Naive B cell (primary cell): ENCODE measurements at regions not wholly inside any gene's neighbourhood (a gene's known extent, or its start where the extent isn't known, plus 50 kb on each side); places are given as distances from the start of the nearest gene placed in this dataset.

Experiments used
- ATAC-seq, 2 donors: fragments of 150-1000 bp; cut with Tn5 transposase; 2 replicates each; pipeline ENCODE4 v1.10.0; 2021; ENCODE audit warnings: low read depth in 2 of 2, mild to moderate bottlenecking in 2 of 2, moderate library complexity in 2 of 2
- DNase-seq: peaks from one replicate; pipeline ENCODE4 v3.0.0; 2022
- H3K27ac Mint-ChIP-seq, 6 donors: one replicate each; pipeline ENCODE4 v1.8.0; 2020 to 2022; ENCODE audit warnings: mild to moderate bottlenecking in 6 of 6, mixed read lengths in 6 of 6, moderate library complexity in 5 of 6, inconsistent platforms in 2 of 6
- H3K27me3 Mint-ChIP-seq, 3 donors: one replicate each; pipeline ENCODE4 v1.8.0; 2021 to 2022; ENCODE audit warnings: mixed read lengths in 3 of 3, mild to moderate bottlenecking in 1 of 3
- H3K36me3 Mint-ChIP-seq, 2 donors: one replicate each; pipeline ENCODE4 v1.8.0; 2020 to 2022; ENCODE audit warnings: mixed read lengths in 2 of 2, inconsistent platforms in 1 of 2, mild to moderate bottlenecking in 1 of 2
- H3K4me1 Mint-ChIP-seq, 3 donors: one replicate each; pipeline ENCODE4 v1.8.0; 2020 to 2022; ENCODE audit warnings: mixed read lengths in 3 of 3, inconsistent platforms in 1 of 3, mild to moderate bottlenecking in 1 of 3, moderate library complexity in 1 of 3
- H3K4me3 Mint-ChIP-seq, 8 donors: one replicate each; pipeline ENCODE4 v1.8.0; 2020 to 2022; ENCODE audit warnings: mild to moderate bottlenecking in 8 of 8, mixed read lengths in 8 of 8, moderate library complexity in 8 of 8, inconsistent platforms in 2 of 8
- H3K9me3 Mint-ChIP-seq, 7 donors: one replicate each; pipeline ENCODE4 v1.8.0; 2020 to 2022; ENCODE audit warnings: mixed read lengths in 7 of 7, mild to moderate bottlenecking in 5 of 7, inconsistent platforms in 2 of 7, moderate library complexity in 1 of 7

- ATAC-seq (no peak), DNase-seq (no peak)
- Mint-ChIP-seq H3K4me1 (no peaks in the 10 kb centered on the region), H3K4me3 (no peak overlapping the region), H3K36me3 (no peaks in the 10 kb centered on the region), H3K27ac (no peak overlapping the region), H3K9me3 (peaks cover 0 to 4% (median 2%) of the 10 kb centered on the region in 7 donors), H3K27me3 (no peaks in the 10 kb centered on the region)
Measured at GRCh38 chr11:81397316-81397715, 1336.3 kb downstream of the FAM181B start.

GRCh38 chr11:81394311-81394710 is 1339.4 kb downstream of the FAM181B start:
- Mint-ChIP-seq H3K36me3 (no peaks in the 10 kb centered on the region), H3K27me3 (no peaks in the 10 kb centered on the region), H3K4me3 (no peak overlapping the region), H3K4me1 (no peaks in the 10 kb centered on the region), H3K9me3 (peaks cover 0 to 4% (median 3%) of the 10 kb centered on the region in 7 donors), H3K27ac (no peak overlapping the region)
- no peak for DNase-seq
- no peak for ATAC-seq

DNA sequence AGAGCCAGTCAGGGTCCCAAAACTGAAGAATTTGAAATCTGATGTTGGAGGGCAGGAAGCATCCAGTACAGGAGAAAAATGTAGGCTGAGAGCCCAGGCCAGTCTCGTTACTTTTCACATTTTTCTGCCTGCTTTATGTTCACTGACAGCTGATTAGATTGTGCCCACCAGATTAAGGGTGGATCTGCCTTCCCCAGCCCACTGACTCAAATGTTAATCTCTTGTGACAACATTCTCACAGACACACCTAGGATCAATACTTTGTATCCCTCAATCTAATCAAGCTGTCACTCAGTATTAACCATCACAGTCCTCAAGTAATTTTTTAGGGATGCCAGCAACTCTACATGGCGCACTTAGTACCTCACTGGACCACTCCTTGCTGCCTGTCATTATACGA is 1345.3 kb downstream of the FAM181B start:
- DNase-seq (no peak), ATAC-seq (no peak)
- Mint-ChIP-seq H3K9me3 (peaks cover 0 to 7% (median 0%) of the 10 kb centered on the region in 7 donors), H3K27ac (no peak overlapping the region), H3K27me3 (no peaks in the 10 kb centered on the region), H3K36me3 (no peaks in the 10 kb centered on the region), H3K4me1 (no peaks in the 10 kb centered on the region), H3K4me3 (no peak overlapping the region)

DNA sequence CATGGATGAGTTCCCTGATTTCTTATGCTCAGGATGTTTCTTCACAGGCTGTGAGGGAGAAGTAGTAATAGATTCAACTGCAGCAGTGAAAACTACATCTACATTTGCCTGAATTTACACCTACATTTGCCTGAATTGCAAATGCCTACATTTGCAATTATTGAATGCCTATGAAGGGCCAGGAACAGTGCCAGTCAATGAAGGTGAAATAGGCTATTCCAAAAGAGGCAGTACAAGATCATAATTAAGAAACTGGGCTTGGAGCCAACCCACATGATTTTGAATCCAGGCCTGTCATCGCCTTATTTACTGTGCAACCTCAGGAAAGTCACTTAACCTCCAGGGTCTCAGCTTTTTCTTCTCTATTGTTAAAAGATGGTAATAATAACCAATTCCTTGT is 1353.3 kb downstream of the FAM181B start:
- H3K4me1 Mint-ChIP-seq: no peaks in the 10 kb centered on the region
- H3K9me3 Mint-ChIP-seq: peaks cover 0 to 7% (median 1%) of the 10 kb centered on the region in 7 donors

GRCh38 chr11:81377418-81377817 is 1356.2 kb downstream of the FAM181B start:
- Mint-ChIP-seq H3K27ac (no peak overlapping the region), H3K36me3 (no peaks in the 10 kb centered on the region), H3K9me3 (peaks cover 2 to 16% (median 6%) of the 10 kb centered on the region in 7 donors), H3K4me1 (no peaks in the 10 kb centered on the region), H3K27me3 (no peaks in the 10 kb centered on the region), H3K4me3 (no peak overlapping the region)
- ATAC-seq (no peak), DNase-seq (no peak)

More for the DNA sequence above, 1353.3 kb downstream of the FAM181B start:
- no peak for ATAC-seq
- Mint-ChIP-seq H3K27me3 (no peaks in the 10 kb centered on the region), H3K4me3 (no peak overlapping the region), H3K27ac (no peak overlapping the region), H3K36me3 (no peaks in the 10 kb centered on the region)
- no peak for DNase-seq

GRCh38 chr11:81373986-81374385 is 1359.7 kb downstream of the FAM181B start:
- Mint-ChIP-seq H3K27me3 (no peaks in the 10 kb centered on the region), H3K9me3 (peaks cover 2 to 16% (median 6%) of the 10 kb centered on the region in 7 donors)
- DNase-seq: no peak

GRCh38 chr11:81368192-81368591 is 1365.5 kb downstream of the FAM181B start:
- Mint-ChIP-seq H3K36me3 (no peaks in the 10 kb centered on the region), H3K27me3 (no peaks in the 10 kb centered on the region), H3K9me3 (peaks cover 0 to 5% (median 0%) of the 10 kb centered on the region in 7 donors), H3K27ac (no peak overlapping the region), H3K4me3 (no peak overlapping the region), H3K4me1 (no peaks in the 10 kb centered on the region)
- no peak for DNase-seq
- ATAC-seq: no peak

More at GRCh38 chr11:81373986-81374385, 1359.7 kb downstream of the FAM181B start:
- no peak for ATAC-seq
- H3K4me1 Mint-ChIP-seq: no peaks in the 10 kb centered on the region
- no peak overlapping the region for H3K27ac Mint-ChIP-seq
- H3K36me3 Mint-ChIP-seq: no peaks in the 10 kb centered on the region
- no peak overlapping the region for H3K4me3 Mint-ChIP-seq

DNA sequence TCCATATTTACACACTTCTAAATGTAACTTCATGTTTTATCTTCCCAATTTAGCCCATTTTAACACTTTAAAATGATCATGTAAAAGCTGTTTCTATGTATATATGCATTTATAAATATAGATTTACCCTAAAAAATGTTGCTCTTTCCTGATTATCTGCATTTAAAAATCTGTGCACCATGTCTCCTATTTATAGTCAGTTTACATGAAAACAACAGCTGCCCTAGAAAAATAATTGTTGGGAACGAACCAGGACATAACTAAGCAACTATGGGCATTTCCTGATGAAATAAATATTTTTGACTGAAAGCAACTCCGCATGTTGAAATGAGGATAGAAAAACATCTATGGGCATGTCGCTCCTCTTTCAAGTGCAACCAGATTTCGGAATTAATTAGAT is 1368.2 kb downstream of the FAM181B start:
- no peak overlapping the region for H3K4me3 Mint-ChIP-seq
- H3K9me3 Mint-ChIP-seq: peaks cover 0 to 2% (median 0%) of the 10 kb centered on the region in 7 donors
- DNase-seq (no peak), ATAC-seq (no peak)
- no peaks in the 10 kb centered on the region for H3K27me3 Mint-ChIP-seq
- H3K4me1 Mint-ChIP-seq: no peaks in the 10 kb centered on the region
- H3K36me3 Mint-ChIP-seq: no peaks in the 10 kb centered on the region
- no peak overlapping the region for H3K27ac Mint-ChIP-seq

GRCh38 chr11:81359476-81359875 is 1374.2 kb downstream of the FAM181B start:
- Mint-ChIP-seq H3K4me3 (no peak overlapping the region), H3K9me3 (peaks cover 0 to 13% (median 4%) of the 10 kb centered on the region in 7 donors), H3K27me3 (no peaks in the 10 kb centered on the region), H3K36me3 (no peaks in the 10 kb centered on the region), H3K4me1 (no peaks in the 10 kb centered on the region), H3K27ac (no peak overlapping the region)
- DNase-seq (no peak), ATAC-seq (no peak)

DNA sequence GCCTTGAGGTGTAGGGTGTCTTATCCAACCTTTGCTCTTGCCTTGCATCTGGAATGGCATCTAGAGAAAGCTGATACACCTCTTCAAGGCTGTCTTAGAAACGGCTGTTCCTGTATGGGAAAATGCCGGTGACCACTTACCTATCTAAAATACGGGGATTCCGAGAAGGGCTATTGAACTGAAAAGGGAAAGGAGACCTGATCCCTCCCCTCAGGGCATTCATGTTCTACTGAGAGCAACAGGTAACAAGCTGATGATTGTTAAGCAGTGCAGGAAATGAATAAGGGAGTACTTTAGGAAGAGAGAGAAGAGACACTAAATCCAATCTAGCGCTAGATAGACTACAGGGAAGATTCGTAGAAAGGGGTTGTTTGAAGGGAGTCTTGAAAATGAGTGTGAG is 1388.1 kb downstream of the FAM181B start:
- H3K4me3 Mint-ChIP-seq: no peak overlapping the region
- DNase-seq (no peak), ATAC-seq (no peak)
- H3K27me3 Mint-ChIP-seq: no peaks in the 10 kb centered on the region
- peaks cover 0 to 5% (median 0%) of the 10 kb centered on the region in 7 donors for H3K9me3 Mint-ChIP-seq
- no peaks in the 10 kb centered on the region for H3K4me1 Mint-ChIP-seq
- no peaks in the 10 kb centered on the region for H3K36me3 Mint-ChIP-seq
- no peak overlapping the region for H3K27ac Mint-ChIP-seq

DNA sequence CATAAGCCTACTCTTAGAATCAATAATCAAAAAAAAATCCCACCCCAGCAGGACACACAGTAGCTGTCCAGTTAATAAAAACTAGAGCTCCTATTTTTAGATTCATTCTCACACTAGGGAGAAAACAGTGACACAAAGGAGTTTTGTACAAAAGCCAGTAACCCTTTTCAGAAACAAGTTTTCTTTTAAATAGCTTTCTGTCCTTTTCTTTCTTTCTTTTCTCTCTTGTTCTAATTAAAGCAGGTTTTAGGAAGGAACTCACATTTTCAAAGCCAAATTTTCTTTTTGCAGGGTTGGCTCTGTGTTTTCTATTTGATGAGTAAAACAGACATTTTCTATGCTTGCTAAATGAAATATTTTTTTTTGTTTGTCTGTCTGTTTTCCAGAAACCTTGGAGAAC is 1390.7 kb downstream of the FAM181B start:
- DNase-seq (no peak), ATAC-seq (no peak)
- Mint-ChIP-seq H3K4me3 (no peak overlapping the region), H3K27me3 (no peaks in the 10 kb centered on the region), H3K27ac (no peak overlapping the region), H3K9me3 (peaks cover 0 to 5% (median 0%) of the 10 kb centered on the region in 7 donors), H3K4me1 (no peaks in the 10 kb centered on the region), H3K36me3 (no peaks in the 10 kb centered on the region)

- Mint-ChIP-seq H3K9me3 (peaks cover 0 to 5% (median 2%) of the 10 kb centered on the region in 7 donors), H3K4me1 (no peaks in the 10 kb centered on the region), H3K36me3 (no peaks in the 10 kb centered on the region), H3K4me3 (no peak overlapping the region), H3K27me3 (no peaks in the 10 kb centered on the region), H3K27ac (no peak overlapping the region)
- no peak for DNase-seq
- ATAC-seq: no peak
Measured at GRCh38 chr11:81340225-81340624, 1393.4 kb downstream of the FAM181B start.

- no peaks in the 10 kb centered on the region for H3K4me1 Mint-ChIP-seq
- DNase-seq: no peak
- no peak overlapping the region for H3K27ac Mint-ChIP-seq
- no peaks in the 10 kb centered on the region for H3K36me3 Mint-ChIP-seq
- no peaks in the 10 kb centered on the region for H3K27me3 Mint-ChIP-seq
- ATAC-seq: no peak
- H3K9me3 Mint-ChIP-seq: peaks cover 0 to 5% (median 2%) of the 10 kb centered on the region in 7 donors
- H3K4me3 Mint-ChIP-seq: no peak overlapping the region
Measured at GRCh38 chr11:81339521-81339920, 1394.1 kb downstream of the FAM181B start.

- DNase-seq: no peak
- H3K27me3 Mint-ChIP-seq: no peaks in the 10 kb centered on the region
- no peak overlapping the region for H3K4me3 Mint-ChIP-seq
- no peaks in the 10 kb centered on the region for H3K36me3 Mint-ChIP-seq
- H3K4me1 Mint-ChIP-seq: no peaks in the 10 kb centered on the region
- peaks cover 0 to 4% (median 2%) of the 10 kb centered on the region in 7 donors for H3K9me3 Mint-ChIP-seq
- no peak overlapping the region for H3K27ac Mint-ChIP-seq
- no peak for ATAC-seq
Measured at GRCh38 chr11:81337756-81338155, 1395.9 kb downstream of the FAM181B start.

DNA sequence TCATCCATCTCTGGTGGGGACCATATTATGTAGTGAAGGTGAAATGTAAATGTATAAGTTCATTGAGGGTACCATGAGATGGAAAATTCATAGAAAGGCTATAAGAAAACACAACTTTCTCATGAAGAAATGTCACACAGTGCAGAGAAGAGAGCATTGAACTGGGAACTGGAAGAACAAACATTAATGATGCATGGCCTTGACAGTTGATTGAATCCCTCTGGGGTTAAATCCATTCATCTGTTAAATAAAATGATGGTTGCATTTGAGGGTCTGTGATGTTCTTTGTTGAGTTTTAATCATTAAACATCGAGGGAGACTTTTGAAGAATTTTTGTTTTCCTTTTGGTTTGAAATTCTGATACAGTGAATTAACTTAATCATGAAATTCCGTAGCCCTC is 1401.4 kb downstream of the FAM181B start:
- H3K36me3 Mint-ChIP-seq: no peaks in the 10 kb centered on the region
- no peak for DNase-seq
- no peak for ATAC-seq
- peaks cover 0 to 9% (median 3%) of the 10 kb centered on the region in 7 donors for H3K9me3 Mint-ChIP-seq
- H3K27ac Mint-ChIP-seq: no peak overlapping the region
- no peaks in the 10 kb centered on the region for H3K4me1 Mint-ChIP-seq
- H3K4me3 Mint-ChIP-seq: no peak overlapping the region
- H3K27me3 Mint-ChIP-seq: no peaks in the 10 kb centered on the region
